ENCODE measurements at regions not wholly inside any gene's neighbourhood (a gene's known extent, or its start where the extent isn't known, plus 50 kb on each side); places are given as distances from the start of the nearest gene placed in this dataset.

DNA sequence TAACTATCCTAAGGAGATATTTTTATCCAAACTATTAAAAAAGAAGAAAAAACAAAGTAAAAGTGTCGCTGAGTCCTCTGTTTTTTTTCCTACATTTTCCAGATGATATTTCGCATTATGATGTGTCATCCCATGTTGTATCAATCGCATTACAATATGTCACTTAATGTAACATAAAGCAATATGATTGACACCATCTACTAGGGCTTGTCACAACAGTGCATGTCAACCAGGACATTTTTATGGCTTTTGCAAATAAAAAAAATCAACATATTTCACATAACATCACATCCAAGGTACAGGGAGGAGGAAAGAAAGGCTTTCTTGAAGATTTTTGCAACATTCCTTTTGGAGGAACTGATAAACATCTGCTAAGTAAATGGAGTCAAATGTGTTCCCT lies 308.9 kb downstream of the ETAA1 start:
- no peaks in the 10 kb centered on the region for H3K27me3 Mint-ChIP-seq (ENCODE audit: low read depth)
- H3K36me3 Mint-ChIP-seq (ENCODE audit: low read depth) = no peaks in the 10 kb centered on the region
- no peak overlapping the region for H3K4me3 Mint-ChIP-seq
- no peak for DNase-seq (ENCODE audit: low read depth, low spot score)
- TF ChIP-seq, protein P1, sequence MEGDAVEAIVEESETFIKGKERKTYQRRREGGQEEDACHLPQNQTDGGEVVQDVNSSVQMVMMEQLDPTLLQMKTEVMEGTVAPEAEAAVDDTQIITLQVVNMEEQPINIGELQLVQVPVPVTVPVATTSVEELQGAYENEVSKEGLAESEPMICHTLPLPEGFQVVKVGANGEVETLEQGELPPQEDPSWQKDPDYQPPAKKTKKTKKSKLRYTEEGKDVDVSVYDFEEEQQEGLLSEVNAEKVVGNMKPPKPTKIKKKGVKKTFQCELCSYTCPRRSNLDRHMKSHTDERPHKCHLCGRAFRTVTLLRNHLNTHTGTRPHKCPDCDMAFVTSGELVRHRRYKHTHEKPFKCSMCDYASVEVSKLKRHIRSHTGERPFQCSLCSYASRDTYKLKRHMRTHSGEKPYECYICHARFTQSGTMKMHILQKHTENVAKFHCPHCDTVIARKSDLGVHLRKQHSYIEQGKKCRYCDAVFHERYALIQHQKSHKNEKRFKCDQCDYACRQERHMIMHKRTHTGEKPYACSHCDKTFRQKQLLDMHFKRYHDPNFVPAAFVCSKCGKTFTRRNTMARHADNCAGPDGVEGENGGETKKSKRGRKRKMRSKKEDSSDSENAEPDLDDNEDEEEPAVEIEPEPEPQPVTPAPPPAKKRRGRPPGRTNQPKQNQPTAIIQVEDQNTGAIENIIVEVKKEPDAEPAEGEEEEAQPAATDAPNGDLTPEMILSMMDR (conservative IDR thresholded peaks at IDR 0.05) = no peak
- no peaks in the 10 kb centered on the region for H3K9me3 Mint-ChIP-seq
- no peak overlapping the region for H3K27ac Mint-ChIP-seq (ENCODE audit: unreplicated experiment)
- peaks cover 4% of the 10 kb centered on the region for H3K4me1 Mint-ChIP-seq

DNA sequence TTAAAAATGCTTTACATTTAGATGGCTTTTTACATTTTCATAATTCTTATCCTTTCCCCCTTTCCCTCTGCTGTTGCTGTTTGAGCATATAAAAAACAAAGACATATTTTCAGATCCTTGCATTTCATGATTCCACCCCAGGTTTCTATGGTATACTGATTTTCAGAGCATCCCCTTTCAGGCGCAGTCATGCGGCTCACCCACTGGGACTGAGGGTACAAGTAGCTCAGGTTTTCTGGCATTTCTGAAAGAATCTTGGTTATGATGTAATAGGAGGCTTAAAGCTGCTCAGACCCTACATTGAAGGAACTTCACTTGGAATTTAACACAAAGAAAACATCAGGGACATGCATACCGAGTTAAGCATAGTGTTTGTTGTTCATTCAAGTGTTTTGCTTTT lies 310.8 kb downstream of the ETAA1 start:
- H3K36me3 Mint-ChIP-seq (ENCODE audit: low read depth) = no peaks in the 10 kb centered on the region
- H3K4me3 Mint-ChIP-seq = no peak overlapping the region
- H3K4me1 Mint-ChIP-seq = peaks cover 9% of the 10 kb centered on the region
- TF ChIP-seq, protein P1 (conservative IDR thresholded peaks at IDR 0.05) = no peak
- H3K27me3 Mint-ChIP-seq (ENCODE audit: low read depth) = no peaks in the 10 kb centered on the region
- H3K9me3 Mint-ChIP-seq = no peaks in the 10 kb centered on the region
- no peak for DNase-seq (ENCODE audit: low read depth, low spot score)
- H3K27ac Mint-ChIP-seq (ENCODE audit: unreplicated experiment) = no peak overlapping the region

DNA sequence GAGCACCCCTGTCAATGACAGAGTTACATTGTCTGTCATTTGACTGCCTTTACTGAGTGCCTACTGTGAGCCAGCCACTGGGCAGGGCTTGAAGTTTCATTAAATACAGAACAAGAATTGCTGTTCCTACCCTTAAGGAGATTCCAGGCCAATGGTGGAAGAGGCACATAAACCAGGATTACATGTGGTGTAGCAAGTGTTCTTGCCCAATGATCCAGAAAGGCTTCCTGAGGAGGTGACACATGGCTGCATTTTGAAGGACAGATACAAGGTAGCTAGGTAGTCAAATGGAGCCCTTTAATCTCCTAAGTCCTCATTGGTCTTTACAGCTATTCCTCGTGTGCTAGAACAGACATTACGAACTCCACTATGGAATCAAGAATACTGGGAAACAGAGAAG lies 312.7 kb downstream of the ETAA1 start:
- no peak overlapping the region for H3K4me3 Mint-ChIP-seq
- H3K9me3 Mint-ChIP-seq = peaks cover 2% of the 10 kb centered on the region
- TF ChIP-seq, protein P1 (conservative IDR thresholded peaks at IDR 0.05) = no peak
- H3K36me3 Mint-ChIP-seq (ENCODE audit: low read depth) = no peaks in the 10 kb centered on the region
- no peak overlapping the region for H3K27ac Mint-ChIP-seq (ENCODE audit: unreplicated experiment)
- H3K4me1 Mint-ChIP-seq = peaks cover 5% of the 10 kb centered on the region
- no peaks in the 10 kb centered on the region for H3K27me3 Mint-ChIP-seq (ENCODE audit: low read depth)
- DNase-seq (ENCODE audit: low read depth, low spot score) = no peak

DNA sequence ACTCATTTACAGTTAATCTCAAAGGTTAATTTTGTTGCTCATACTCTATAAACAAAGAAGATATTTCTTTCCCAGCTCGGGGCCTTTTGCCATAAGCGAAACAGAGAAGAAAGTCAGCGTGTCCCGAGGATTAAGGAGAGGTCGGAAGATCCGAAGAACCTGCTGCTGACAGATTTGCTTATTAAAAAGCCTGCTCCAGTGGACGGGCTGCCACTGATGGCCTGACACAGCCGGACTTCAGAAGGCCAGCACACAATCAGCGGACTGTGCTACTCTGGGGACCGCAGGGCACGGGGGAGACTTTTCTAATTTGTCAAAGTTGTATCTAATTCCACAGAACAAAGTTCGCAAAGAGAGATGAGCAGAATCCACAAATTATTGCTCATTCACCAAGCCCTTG lies 315.4 kb downstream of the ETAA1 start:
- Mint-ChIP-seq H3K4me3 (no peak overlapping the region), H3K36me3 (ENCODE audit: low read depth) (no peaks in the 10 kb centered on the region), H3K4me1 (peaks cover 5% of the 10 kb centered on the region), H3K27me3 (ENCODE audit: low read depth) (peaks cover 2% of the 10 kb centered on the region), H3K9me3 (peaks cover 3% of the 10 kb centered on the region), H3K27ac (ENCODE audit: unreplicated experiment) (no peak overlapping the region)
- no peak for DNase-seq (ENCODE audit: low read depth, low spot score)
- TF ChIP-seq, protein P1 (conservative IDR thresholded peaks at IDR 0.05) = no peak

DNA sequence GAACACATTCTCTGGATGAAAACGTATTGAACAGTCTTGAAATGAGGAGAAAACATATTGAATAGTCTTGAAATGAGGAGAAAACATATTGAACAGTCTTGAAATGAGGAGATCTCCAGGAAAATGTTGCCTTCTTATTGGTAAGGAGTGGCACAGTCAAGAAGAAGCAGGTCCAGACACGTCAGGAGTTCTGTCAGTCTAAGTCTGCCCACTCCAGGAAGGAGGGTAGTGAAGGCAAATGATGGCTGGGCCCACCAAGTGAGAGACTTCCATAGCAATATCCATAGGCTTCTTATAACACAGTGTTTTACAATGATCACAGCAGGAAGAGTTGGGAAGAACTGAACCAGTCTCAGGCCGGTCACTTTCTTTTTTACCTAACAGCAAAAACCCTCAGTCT lies 316.2 kb downstream of the ETAA1 start:
- DNase-seq (ENCODE audit: low read depth, low spot score) = no peak

More for the DNA sequence above, 316.2 kb downstream of the ETAA1 start:
- Mint-ChIP-seq H3K4me1 (peaks cover 5% of the 10 kb centered on the region), H3K27ac (ENCODE audit: unreplicated experiment) (no peak overlapping the region), H3K36me3 (ENCODE audit: low read depth) (no peaks in the 10 kb centered on the region), H3K27me3 (ENCODE audit: low read depth) (peaks cover 2% of the 10 kb centered on the region), H3K4me3 (no peak overlapping the region), H3K9me3 (peaks cover 3% of the 10 kb centered on the region)
- TF ChIP-seq, protein P1 (conservative IDR thresholded peaks at IDR 0.05) = no peak
